ENCODE measurements at regions not wholly inside any gene's neighbourhood (a gene's known extent, or its start where the extent isn't known, plus 50 kb on each side); places are given as distances from the start of the nearest gene placed in this dataset.
"Not testable (repeated sequence)": the region's sequence is repeated elsewhere in the genome, so short reads cannot be mapped to it uniquely, and the experiment has no call there.

- DNase-seq, result no peak
These were observed 361.8 kb downstream of the TEX13C start for GRCh38 chrX:125681507-125681906.

GRCh38 chrX:125690522-125690921, 370.9 kb downstream of the TEX13C start:
- not testable (repeated sequence) for DNase-seq

GRCh38 chrX:125694171-125694570, 374.5 kb downstream of the TEX13C start:
- DNase-seq, result no peak

GRCh38 chrX:125709074-125709473, 389.4 kb downstream of the TEX13C start:
- no peak for DNase-seq

GRCh38 chrX:125709532-125709931, 389.9 kb downstream of the TEX13C start:
- DNase-seq, result no peak

GRCh38 chrX:125710403-125711062, 390.9 kb downstream of the TEX13C start:
- DNase-seq, result no peak

DNA sequence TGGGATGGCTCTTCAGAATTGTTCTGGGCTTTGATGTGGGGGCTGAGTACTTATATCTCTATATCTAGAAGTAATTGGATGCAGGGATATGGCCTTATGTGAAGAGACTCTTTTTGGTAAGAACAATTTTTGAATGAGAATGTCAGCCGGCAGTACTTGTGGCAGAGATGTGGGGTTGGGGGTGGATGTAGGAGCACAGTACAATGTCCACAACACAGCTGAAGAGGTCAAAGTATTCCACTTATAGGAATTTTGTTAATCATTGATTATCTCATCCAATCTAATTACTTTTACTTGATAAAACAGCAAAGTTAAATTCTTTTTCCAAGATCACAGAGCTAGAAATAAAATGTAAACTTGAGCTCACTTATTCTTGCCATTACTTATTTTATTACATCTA, 391.4 kb downstream of the TEX13C start:
- no peak for DNase-seq

- DNase-seq, result no peak
These were observed 394.0 kb downstream of the TEX13C start for GRCh38 chrX:125713633-125714032.

- DNase-seq, result no peak
These were observed 407.4 kb downstream of the TEX13C start for GRCh38 chrX:125727117-125727516.

DNA sequence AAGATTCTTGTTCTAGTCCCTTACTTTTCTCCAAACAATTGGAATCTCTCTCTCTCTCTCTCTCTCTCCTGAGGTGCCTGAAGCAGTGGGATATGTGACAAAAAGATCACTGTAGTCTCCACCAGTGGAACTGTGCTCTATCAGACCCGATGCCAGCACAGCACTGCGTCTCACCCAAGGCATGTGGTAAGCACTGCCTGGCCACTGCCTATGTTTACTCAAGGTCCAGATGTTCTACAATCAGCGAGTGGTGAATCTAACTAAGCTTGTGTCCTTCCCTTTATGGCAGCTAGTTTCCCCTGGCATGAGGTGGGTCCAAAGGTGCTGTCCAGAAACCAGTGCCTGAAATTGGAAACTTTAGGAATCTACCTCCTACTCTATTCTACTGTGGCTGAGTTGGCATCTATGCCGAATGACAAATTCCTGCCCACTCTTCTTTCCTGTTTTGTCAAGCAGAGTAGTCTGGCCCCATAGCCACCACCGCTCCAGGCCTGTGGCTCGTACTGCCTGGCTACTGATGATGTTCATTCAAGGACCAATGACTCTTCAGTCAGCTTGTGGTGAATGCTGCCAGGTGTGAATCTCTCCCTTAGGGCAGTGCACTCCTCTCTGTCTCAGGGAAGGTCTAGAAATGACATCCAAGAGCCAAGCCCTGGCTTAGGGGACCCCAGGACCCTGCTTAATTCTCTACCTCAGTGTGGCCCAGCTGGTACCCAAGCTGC, 416.5 kb downstream of the TEX13C start:
- no peak for DNase-seq

DNA sequence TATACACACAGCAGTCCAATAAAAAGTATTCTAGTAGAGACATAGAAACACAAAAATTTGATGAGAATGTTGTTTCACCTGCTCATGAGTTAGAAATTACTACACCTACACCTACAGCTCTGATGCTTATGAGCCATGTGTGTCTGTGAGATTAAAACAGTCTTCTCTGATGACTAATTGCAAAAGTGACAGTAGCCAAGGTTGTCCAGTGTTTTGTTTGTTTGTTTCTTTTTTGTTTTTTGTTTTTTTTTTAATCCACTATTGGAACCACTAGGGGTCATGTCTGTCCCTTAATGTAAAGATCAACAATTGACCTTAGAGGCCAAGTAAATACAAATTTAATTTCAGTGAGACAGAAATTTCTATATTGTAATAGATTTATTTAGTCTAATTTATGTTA, 423.1 kb downstream of the TEX13C start:
- DNase-seq, result no peak

DNA sequence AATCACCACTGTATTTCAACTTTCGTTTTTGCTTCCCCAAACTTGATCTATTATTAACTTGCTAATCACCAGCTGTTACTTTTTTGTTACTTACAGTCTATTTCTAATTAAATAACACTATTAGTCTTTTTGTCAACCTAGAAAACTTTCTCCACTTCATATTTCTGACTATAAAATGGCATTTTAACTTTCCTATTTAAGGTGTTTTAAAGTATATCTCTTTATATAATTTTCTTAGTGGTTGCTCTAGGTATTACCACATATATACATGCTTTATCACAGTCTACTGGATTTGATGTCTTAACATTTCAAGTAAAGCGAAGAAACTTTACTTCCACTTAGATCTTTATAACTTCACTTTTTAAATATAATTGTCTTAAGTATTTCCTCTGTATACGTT, 421.2 kb downstream of the DCAF12L2 start:
- DNase-seq, result no peak

DNA sequence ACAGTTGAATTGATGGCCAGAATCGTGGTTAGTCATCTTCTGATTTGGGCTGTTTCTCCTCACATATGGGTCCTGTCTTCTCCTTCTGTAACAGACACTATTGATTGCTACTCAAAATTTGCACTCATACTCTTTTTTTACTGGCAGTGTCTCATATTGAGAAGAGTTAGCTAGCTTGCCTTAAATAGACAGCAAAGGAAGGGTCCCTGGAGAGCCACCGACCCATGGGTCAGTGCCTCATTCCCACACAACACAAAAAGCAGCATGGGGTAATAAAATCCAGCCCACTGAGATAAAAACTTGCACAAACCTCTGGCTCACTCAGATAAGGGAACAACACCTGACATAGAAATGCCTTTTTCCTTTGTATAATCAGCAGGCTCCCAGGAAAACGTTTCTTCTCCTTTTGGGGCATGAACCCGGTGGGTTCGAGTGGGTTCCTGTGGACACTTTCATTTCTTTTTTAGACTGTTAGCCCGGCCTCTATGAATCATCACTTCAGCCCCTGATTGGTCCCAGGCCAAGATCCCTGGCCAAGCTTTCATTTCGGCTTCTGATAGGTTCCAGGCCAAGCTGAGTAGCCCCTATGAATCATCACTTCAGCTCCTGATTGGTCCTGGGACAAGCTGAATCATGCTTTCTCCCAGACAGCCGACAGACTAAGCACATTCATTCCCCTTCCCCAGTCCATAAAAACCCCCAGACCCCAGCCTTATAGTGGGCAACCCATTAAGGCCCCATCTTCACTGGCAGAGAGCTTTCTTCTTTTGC, 408.1 kb downstream of the DCAF12L2 start:
- peak; percentile 10 to 29 for DNase-seq

DNA sequence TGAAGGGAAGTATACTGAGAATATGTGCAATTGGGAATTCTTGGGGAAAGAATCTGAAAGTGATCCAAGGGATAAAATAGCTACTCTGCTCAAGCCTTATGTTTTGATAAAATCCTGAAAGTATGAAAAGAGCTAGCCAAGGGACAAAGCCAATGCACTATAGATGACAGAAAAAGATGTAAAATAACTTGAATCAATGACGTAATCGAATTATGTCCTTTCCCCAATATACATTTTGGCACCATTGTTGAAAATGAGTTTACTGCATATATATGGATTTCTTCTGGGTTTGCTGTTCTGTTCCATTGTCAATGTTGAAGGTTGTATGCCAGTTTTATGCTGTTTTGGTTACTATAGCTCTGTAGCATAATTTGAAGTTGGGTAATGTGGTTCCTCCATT, 407.3 kb downstream of the DCAF12L2 start:
- no peak for DNase-seq

DNA sequence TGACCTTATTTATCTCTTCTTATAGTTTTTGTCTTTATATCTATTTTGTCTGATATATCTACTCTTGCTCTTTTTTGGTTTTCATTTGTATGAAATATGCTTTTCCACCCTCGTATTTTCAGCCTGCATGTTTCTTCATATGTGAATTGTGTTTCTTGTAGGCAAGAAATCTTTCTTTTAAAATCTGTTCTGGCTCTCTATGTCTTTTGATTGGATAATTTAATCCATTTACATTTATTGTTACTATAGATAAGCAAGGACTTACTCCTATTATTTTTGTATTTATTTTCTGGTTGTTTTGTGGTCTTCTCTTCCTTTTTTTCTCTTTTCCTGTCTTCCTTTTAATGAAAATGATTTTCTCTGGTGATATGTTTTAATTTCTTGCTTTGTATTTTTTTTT, 403.1 kb downstream of the DCAF12L2 start:
- DNase-seq, result no peak

GRCh38 chrX:125765347-125765746, 400.7 kb downstream of the DCAF12L2 start:
- no peak for DNase-seq

DNA sequence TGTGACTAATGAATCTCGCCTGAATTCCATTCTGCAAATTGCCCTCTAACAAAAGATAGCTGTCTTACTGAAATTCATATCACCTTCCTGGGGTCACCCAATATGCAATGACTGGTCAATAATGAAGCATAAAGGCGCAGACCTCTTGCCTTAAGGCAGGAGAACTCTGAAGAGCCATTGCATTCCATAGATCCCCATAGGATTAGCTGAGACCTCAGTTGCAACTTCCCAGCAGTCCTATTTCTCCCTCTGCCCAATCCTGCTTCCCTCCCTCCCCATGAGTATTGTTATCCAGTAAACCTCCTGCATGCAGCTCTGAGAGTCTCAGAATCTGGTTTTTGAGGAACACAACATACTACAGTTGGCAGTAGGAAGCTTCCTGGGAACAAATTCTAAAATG, 396.5 kb downstream of the DCAF12L2 start:
- no peak for DNase-seq

GRCh38 chrX:125778261-125778660, 387.8 kb downstream of the DCAF12L2 start:
- DNase-seq, result no peak

DNA sequence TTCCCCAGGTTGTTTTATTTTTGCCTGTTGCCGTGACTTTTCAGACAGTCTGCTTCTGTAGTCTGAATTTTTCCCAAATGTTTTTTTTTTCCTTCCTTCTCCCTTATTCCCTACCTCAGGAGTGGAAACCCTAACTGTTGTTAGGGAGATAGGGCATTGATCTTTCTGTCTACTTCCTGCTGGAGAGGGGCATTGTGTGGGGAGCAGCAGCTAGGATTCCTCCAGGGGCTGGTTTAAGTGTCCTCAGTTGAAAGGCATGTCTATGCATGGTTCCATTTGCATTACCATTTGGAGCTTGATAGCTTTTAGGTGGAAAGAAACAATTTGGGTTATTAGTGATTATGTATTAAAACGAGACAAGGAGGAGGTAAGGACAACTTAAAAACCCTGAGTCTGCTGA, 383.9 kb downstream of the DCAF12L2 start:
- DNase-seq, result no peak

DNA sequence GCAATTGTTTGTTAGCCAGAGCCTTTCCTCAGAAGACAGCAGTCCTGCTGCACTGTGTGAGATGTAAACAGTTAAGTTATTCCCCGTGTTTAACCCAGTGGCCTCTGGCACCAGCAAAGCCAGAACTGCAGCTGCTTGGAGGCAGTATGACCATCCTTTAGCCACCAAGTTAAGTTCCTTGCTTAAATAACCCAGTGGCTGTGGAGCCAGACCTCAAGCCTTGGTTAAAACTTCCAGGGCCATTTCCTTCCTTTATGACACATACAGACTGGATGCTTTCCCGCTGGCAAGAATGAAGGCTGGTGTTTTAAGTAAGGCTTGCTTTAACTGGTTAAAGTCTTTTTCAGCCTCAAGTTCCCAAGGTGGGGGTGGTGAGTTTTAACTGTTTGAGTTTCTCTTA, 379.8 kb downstream of the DCAF12L2 start:
- DNase-seq, result no peak

GRCh38 chrX:125791787-125792186, 374.3 kb downstream of the DCAF12L2 start:
- no peak for DNase-seq

GRCh38 chrX:125810856-125811255, 355.2 kb downstream of the DCAF12L2 start:
- no peak for DNase-seq

DNA sequence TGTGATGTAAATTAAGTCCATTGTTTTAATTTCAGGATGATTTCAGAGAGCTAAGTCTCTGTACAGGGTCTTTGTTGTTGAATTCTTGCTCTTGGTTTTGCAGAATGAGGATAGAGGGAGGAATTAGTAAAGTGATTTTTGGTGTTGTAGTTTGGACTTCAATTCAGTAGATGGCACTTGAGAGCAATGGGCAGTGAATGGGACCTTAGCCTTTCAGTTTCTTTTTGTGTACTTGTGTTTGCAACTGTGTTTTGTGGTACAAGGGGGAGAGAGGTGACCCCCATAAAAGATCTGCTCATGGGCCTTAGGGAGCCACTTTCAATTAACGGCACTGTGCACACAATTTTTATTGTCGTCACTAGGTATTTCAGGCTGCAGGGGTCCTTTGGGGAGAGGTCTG, 340.0 kb downstream of the DCAF12L2 start:
- no peak for DNase-seq
